WTC11 (cell line): ENCODE measurements at regions not wholly inside any gene's neighbourhood (a gene's known extent, or its start where the extent isn't known, plus 50 kb on each side); places are given as distances from the start of the nearest gene placed in this dataset.

Experiments
- ATAC-seq: fragments of 200-7000 bp; cut with Tn5 transposase; 2 replicates; pipeline ENCODE4 v1.10.0; 2021; ENCODE audit warnings: mild to moderate bottlenecking, moderate library complexity
- CTCF ChIA-PET: fragments of 300-600 bp; sonication (Branson Sonifier 250); formaldehyde crosslinking; loops from one replicate; lab custom pipeline; 2021; ENCODE audit warnings: antibody characterized with exemption; lab: Charles Lee
- POLR2A ChIA-PET: fragments of 350-600 bp; sonication (Branson Sonifier 250); formaldehyde crosslinking; loops from one replicate; lab custom pipeline; 2021; ENCODE audit warnings: antibody characterized with exemption; lab: Charles Lee
- DNase-seq: peaks from one replicate; pipeline ENCODE4 v3.0.0; 2021; ENCODE audit warnings: low spot score
- H3K27ac Mint-ChIP-seq: 2 replicates; pipeline ENCODE4 v1.8.0; 2021; ENCODE audit warnings: mixed read lengths
- H3K27me3 Mint-ChIP-seq: 2 replicates; pipeline ENCODE4 v1.8.0; 2021; ENCODE audit warnings: low read depth, mild to moderate bottlenecking, moderate library complexity, mixed read lengths
- H3K36me3 Mint-ChIP-seq: 2 replicates; pipeline ENCODE4 v1.8.0; 2021; ENCODE audit warnings: mixed read lengths
- H3K4me1 Mint-ChIP-seq: 2 replicates; pipeline ENCODE4 v1.8.0; 2022; ENCODE audit warnings: mixed read lengths
- H3K4me3 Mint-ChIP-seq: 2 replicates; pipeline ENCODE4 v1.8.0; 2021; ENCODE audit warnings: mild to moderate bottlenecking, moderate library complexity, mixed read lengths
- H3K9me3 Mint-ChIP-seq: 2 replicates; pipeline ENCODE4 v1.8.0; 2021; ENCODE audit warnings: mixed read lengths
- CBFB ChIP-seq: sonication (generic); formaldehyde crosslinking; IDR thresholded peaks from 2 replicates; pipeline ENCODE4 v1.8.1; 2022; ENCODE audit warnings: mild to moderate bottlenecking, low read depth, missing genetic modification reagents
- ELF4 ChIP-seq: sonication (generic); formaldehyde crosslinking; IDR thresholded peaks from 2 replicates; pipeline ENCODE4 v1.8.1; 2022; ENCODE audit warnings: low read depth, mild to moderate bottlenecking, moderate library complexity, missing genetic modification reagents
- ESRRA ChIP-seq: sonication (generic); formaldehyde crosslinking; IDR thresholded peaks from 2 replicates; pipeline ENCODE4 v1.8.1; 2022; ENCODE audit warnings: mild to moderate bottlenecking, missing genetic modification reagents, borderline replicate concordance
- GTF2I ChIP-seq: fragments of 250-450 bp; sonication (Bioruptor Pico); conservative IDR thresholded peaks from 2 replicates; pipeline ENCODE4 v1.4.0; 2021; ENCODE audit warnings: mild to moderate bottlenecking
- MXD4 ChIP-seq: fragments of 250-450 bp; sonication (Bioruptor Pico); IDR thresholded peaks from 2 replicates; pipeline ENCODE4 v1.8.0; 2021; ENCODE audit warnings: mild to moderate bottlenecking, moderate library complexity, borderline replicate concordance
- MYBL2 ChIP-seq: sonication (generic); formaldehyde crosslinking; IDR thresholded peaks from 2 replicates; pipeline ENCODE4 v1.8.1; 2023; ENCODE audit warnings: mild to moderate bottlenecking, moderate library complexity, missing genetic modification reagents
- SMAD3 ChIP-seq: sonication (generic); formaldehyde crosslinking; IDR thresholded peaks from 2 replicates; pipeline ENCODE4 v1.8.0; 2022; ENCODE audit warnings: missing genetic modification reagents, mild to moderate bottlenecking, borderline replicate concordance
- SOX15 ChIP-seq: fragments of 250-450 bp; sonication (Bioruptor Pico); IDR thresholded peaks from 2 replicates; pipeline ENCODE4 v1.9.0; 2021; ENCODE audit warnings: mild to moderate bottlenecking
- SP1 ChIP-seq: sonication (generic); formaldehyde crosslinking; conservative IDR thresholded peaks from 2 replicates; pipeline ENCODE4 v1.8.1; 2022; ENCODE audit warnings: missing genetic modification reagents
- ZBTB21 ChIP-seq: sonication (generic); formaldehyde crosslinking; IDR thresholded peaks from 2 replicates; pipeline ENCODE4 v1.8.1; 2023; ENCODE audit warnings: mild to moderate bottlenecking, missing genetic modification reagents, borderline replicate concordance
- ZNF232 ChIP-seq: sonication (generic); formaldehyde crosslinking; IDR thresholded peaks from 2 replicates; pipeline ENCODE4 v1.8.0; 2022; ENCODE audit warnings: mild to moderate bottlenecking, missing genetic modification reagents
- TF ChIP-seq, protein P1 (sequence below): sonication (generic); formaldehyde crosslinking; IDR thresholded peaks from 2 replicates; pipeline ENCODE4 v1.8.0; 2022; ENCODE audit warnings: mild to moderate bottlenecking, missing genetic modification reagents
- TF ChIP-seq, protein P2 (sequence below): sonication (generic); formaldehyde crosslinking; IDR thresholded peaks from 2 replicates; pipeline ENCODE4 v1.8.0; 2022; ENCODE audit warnings: mild to moderate bottlenecking, missing genetic modification reagents
- TF ChIP-seq, protein P3 (sequence below): sonication (generic); formaldehyde crosslinking; conservative IDR thresholded peaks from 2 replicates; pipeline ENCODE4 v1.8.1; 2022; ENCODE audit warnings: mild to moderate bottlenecking, missing genetic modification reagents
- TF ChIP-seq, protein P4 (sequence below): sonication (generic); formaldehyde crosslinking; IDR thresholded peaks from 2 replicates; pipeline ENCODE4 v1.8.1; 2022; ENCODE audit warnings: low read depth, mild to moderate bottlenecking, moderate library complexity, missing genetic modification reagents, borderline replicate concordance
- TF ChIP-seq, protein P5 (sequence below): fragments of 250-450 bp; sonication (Bioruptor Pico); IDR thresholded peaks from 2 replicates; pipeline ENCODE4 v1.9.0; 2021; ENCODE audit warnings: mild to moderate bottlenecking
- TF ChIP-seq, protein P6 (sequence below): fragments of 250-450 bp; sonication (Bioruptor Pico); IDR thresholded peaks from 2 replicates; pipeline ENCODE4 v2.1.2; 2022; ENCODE audit warnings: mild to moderate bottlenecking, moderate library complexity
- TF ChIP-seq, protein P7 (sequence below): sonication (generic); formaldehyde crosslinking; IDR thresholded peaks from 2 replicates; pipeline ENCODE4 v1.8.1; 2022; ENCODE audit warnings: mild to moderate bottlenecking, moderate library complexity, missing genetic modification reagents
- TF ChIP-seq, protein P8 (sequence below): fragments of 200-600 bp; IDR thresholded peaks from 2 replicates; pipeline ENCODE4 v1.8.0; 2022; ENCODE audit warnings: antibody characterized with exemption
- TF ChIP-seq, protein P9 (sequence below): sonication (generic); formaldehyde crosslinking; IDR thresholded peaks from 2 replicates; pipeline ENCODE4 v1.8.1; 2022; ENCODE audit warnings: missing genetic modification reagents, borderline replicate concordance

DNA sequence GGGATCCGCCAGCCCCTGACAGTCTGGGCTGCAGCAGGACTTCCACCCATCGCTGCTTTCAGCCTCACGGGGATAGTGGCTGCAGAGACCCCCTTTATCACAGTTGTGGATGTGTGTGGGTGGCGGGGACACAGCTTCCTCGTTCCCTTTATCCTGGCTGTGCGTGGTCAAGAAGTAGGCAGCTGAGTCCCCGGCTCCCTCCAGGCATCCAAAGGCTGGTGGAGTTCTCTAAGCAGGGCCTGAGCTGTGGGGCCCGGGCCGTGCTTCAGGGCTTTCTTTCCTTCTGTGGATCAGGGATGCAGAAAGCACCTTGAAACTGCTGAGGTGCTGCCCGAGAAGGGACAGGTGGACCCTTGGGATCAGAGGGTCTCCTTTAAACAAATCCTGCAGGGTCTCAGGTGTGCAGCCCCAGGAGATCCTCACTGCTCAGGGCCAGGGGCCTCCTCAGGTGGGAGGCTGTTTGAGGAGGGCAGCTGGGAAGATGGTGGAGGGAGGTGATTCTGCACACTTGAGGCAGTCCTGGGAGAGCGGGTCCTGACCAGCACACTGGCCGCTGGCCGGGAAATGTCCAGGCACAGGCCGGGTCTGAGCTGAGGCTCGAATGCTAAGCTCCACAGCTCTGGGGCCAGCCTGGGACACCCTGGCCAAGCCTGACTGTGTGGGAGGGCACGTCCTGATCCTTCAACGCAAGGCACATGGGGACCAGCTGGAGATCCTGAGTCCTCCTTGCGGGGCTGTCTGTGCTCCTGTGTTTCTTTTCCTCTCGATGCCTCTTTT lies 1024.3 kb downstream of the BRD1 start:
- no peaks in the 10 kb centered on the region for H3K9me3 Mint-ChIP-seq
- no peak overlapping the region for H3K4me3 Mint-ChIP-seq
- no peak overlapping the region for H3K27ac Mint-ChIP-seq
- H3K27me3 Mint-ChIP-seq = no peaks in the 10 kb centered on the region
- CTCF ChIA-PET = no interaction called here
- ATAC-seq (no peak), DNase-seq (no peak)
- no peaks in the 10 kb centered on the region for H3K36me3 Mint-ChIP-seq
- H3K4me1 Mint-ChIP-seq = no peaks in the 10 kb centered on the region
- TF ChIP-seq, protein P1, sequence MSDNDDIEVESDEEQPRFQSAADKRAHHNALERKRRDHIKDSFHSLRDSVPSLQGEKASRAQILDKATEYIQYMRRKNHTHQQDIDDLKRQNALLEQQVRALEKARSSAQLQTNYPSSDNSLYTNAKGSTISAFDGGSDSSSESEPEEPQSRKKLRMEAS (CRISPR knock-in tag) = no peak
- no peak for TF ChIP-seq ELF4 (CRISPR knock-in tag)
- TF ChIP-seq ZBTB21 (CRISPR knock-in tag) = no peak
- TF ChIP-seq, protein P2, sequence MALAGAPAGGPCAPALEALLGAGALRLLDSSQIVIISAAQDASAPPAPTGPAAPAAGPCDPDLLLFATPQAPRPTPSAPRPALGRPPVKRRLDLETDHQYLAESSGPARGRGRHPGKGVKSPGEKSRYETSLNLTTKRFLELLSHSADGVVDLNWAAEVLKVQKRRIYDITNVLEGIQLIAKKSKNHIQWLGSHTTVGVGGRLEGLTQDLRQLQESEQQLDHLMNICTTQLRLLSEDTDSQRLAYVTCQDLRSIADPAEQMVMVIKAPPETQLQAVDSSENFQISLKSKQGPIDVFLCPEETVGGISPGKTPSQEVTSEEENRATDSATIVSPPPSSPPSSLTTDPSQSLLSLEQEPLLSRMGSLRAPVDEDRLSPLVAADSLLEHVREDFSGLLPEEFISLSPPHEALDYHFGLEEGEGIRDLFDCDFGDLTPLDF = no peak
- TF ChIP-seq MYBL2 (CRISPR knock-in tag) = no peak
- no peak for TF ChIP-seq SP1 (CRISPR knock-in tag)
- TF ChIP-seq, protein P3, sequence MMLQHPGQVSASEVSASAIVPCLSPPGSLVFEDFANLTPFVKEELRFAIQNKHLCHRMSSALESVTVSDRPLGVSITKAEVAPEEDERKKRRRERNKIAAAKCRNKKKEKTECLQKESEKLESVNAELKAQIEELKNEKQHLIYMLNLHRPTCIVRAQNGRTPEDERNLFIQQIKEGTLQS (CRISPR knock-in tag) = no peak
- TF ChIP-seq, protein P4, sequence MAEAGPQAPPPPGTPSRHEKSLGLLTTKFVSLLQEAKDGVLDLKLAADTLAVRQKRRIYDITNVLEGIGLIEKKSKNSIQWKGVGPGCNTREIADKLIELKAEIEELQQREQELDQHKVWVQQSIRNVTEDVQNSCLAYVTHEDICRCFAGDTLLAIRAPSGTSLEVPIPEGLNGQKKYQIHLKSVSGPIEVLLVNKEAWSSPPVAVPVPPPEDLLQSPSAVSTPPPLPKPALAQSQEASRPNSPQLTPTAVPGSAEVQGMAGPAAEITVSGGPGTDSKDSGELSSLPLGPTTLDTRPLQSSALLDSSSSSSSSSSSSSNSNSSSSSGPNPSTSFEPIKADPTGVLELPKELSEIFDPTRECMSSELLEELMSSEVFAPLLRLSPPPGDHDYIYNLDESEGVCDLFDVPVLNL = no peak
- TF ChIP-seq, protein P5, sequence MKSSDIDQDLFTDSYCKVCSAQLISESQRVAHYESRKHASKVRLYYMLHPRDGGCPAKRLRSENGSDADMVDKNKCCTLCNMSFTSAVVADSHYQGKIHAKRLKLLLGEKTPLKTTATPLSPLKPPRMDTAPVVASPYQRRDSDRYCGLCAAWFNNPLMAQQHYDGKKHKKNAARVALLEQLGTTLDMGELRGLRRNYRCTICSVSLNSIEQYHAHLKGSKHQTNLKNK (CRISPR knock-in tag) = no peak
- TF ChIP-seq, protein P6, sequence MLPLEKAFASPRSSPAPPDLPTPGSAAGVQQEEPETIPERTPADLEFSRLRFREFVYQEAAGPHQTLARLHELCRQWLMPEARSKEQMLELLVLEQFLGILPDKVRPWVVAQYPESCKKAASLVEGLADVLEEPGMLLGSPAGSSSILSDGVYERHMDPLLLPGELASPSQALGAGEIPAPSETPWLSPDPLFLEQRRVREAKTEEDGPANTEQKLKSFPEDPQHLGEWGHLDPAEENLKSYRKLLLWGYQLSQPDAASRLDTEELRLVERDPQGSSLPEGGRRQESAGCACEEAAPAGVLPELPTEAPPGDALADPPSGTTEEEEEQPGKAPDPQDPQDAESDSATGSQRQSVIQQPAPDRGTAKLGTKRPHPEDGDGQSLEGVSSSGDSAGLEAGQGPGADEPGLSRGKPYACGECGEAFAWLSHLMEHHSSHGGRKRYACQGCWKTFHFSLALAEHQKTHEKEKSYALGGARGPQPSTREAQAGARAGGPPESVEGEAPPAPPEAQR (CRISPR knock-in tag) = no peak
- TF ChIP-seq GTF2I (CRISPR knock-in tag) = no peak
- no peak for TF ChIP-seq MXD4 (CRISPR knock-in tag)
- TF ChIP-seq CBFB = no peak
- TF ChIP-seq, protein P7, sequence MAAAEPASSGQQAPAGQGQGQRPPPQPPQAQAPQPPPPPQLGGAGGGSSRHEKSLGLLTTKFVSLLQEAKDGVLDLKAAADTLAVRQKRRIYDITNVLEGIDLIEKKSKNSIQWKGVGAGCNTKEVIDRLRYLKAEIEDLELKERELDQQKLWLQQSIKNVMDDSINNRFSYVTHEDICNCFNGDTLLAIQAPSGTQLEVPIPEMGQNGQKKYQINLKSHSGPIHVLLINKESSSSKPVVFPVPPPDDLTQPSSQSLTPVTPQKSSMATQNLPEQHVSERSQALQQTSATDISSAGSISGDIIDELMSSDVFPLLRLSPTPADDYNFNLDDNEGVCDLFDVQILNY (CRISPR knock-in tag) = no peak
- TF ChIP-seq, protein P8, sequence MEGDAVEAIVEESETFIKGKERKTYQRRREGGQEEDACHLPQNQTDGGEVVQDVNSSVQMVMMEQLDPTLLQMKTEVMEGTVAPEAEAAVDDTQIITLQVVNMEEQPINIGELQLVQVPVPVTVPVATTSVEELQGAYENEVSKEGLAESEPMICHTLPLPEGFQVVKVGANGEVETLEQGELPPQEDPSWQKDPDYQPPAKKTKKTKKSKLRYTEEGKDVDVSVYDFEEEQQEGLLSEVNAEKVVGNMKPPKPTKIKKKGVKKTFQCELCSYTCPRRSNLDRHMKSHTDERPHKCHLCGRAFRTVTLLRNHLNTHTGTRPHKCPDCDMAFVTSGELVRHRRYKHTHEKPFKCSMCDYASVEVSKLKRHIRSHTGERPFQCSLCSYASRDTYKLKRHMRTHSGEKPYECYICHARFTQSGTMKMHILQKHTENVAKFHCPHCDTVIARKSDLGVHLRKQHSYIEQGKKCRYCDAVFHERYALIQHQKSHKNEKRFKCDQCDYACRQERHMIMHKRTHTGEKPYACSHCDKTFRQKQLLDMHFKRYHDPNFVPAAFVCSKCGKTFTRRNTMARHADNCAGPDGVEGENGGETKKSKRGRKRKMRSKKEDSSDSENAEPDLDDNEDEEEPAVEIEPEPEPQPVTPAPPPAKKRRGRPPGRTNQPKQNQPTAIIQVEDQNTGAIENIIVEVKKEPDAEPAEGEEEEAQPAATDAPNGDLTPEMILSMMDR = no peak
- no peak for TF ChIP-seq ESRRA (CRISPR knock-in tag)
- no peak for TF ChIP-seq SMAD3 (CRISPR knock-in tag)
- TF ChIP-seq, all 79 proteins: peak for 0
- POLR2A ChIA-PET = no interaction called here

DNA sequence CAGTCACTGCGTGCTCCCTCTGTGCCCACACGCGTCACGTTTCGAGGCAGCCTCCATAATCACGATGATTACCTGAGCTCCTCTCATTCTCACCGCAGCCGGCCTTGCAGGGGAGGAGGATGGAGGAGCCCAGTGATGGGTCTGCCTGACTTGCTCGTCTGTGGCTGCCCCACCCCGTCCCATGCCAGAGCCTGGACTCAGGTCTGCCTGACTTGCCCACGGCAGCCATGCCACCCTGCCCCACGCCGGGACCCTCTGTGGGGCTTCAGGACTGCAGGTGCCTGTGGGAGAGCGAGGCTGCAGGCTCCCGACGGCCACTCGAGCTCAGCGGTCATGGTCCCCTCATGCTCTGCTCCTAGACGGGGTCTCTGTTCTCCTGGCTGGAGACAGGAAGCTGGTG lies 1025.1 kb downstream of the BRD1 start:
- DNase-seq (no peak), ATAC-seq (no peak)
- Mint-ChIP-seq H3K9me3 (no peaks in the 10 kb centered on the region), H3K4me3 (no peak overlapping the region), H3K4me1 (no peaks in the 10 kb centered on the region), H3K36me3 (no peaks in the 10 kb centered on the region), H3K27ac (no peak overlapping the region), H3K27me3 (no peaks in the 10 kb centered on the region)
- TF ChIP-seq, protein P9, sequence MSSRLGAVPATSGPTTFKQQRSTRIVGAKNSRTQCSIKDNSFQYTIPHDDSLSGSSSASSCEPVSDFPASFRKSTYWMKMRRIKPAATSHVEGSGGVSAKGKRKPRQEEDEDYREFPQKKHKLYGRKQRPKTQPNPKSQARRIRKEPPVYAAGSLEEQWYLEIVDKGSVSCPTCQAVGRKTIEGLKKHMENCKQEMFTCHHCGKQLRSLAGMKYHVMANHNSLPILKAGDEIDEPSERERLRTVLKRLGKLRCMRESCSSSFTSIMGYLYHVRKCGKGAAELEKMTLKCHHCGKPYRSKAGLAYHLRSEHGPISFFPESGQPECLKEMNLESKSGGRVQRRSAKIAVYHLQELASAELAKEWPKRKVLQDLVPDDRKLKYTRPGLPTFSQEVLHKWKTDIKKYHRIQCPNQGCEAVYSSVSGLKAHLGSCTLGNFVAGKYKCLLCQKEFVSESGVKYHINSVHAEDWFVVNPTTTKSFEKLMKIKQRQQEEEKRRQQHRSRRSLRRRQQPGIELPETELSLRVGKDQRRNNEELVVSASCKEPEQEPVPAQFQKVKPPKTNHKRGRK (CRISPR knock-in tag) = no peak
- TF ChIP-seq SOX15 (CRISPR knock-in tag) (no peak), ZNF232 (CRISPR knock-in tag) (no peak)
- TF ChIP-seq, protein P5 (CRISPR knock-in tag) = no peak
- POLR2A ChIA-PET = no interaction called here
- CTCF ChIA-PET = no interaction called here
